Neuronal stem cell (in vitro differentiated cells): ENCODE measurements at regions not wholly inside any gene's neighbourhood (a gene's known extent, or its start where the extent isn't known, plus 50 kb on each side); places are given as distances from the start of the nearest gene placed in this dataset.
"Not testable (repeated sequence)": the region's sequence is repeated elsewhere in the genome, so short reads cannot be mapped to it uniquely, and the experiment has no call there.

ENCODE experiments used
- DNase-seq: peaks from one replicate; pipeline ENCODE4 v3.0.0-alpha.2; 2013; ENCODE audit warnings: low spot score
- H2AFZ ChIP-seq: one replicate; pipeline ENCODE4 v1.6.1; 2013; ENCODE audit warnings: mild to moderate bottlenecking, low read length, inconsistent platforms
- H2AK5ac ChIP-seq: 2 replicates; pipeline ENCODE4 v1.6.1; 2013; ENCODE audit warnings: low read depth, mild to moderate bottlenecking, inconsistent platforms, low read length, moderate library complexity, mixed read lengths
- H2BK120ac ChIP-seq: 2 replicates; pipeline ENCODE4 v1.6.1; 2013; ENCODE audit warnings: low read depth, mild to moderate bottlenecking, inconsistent platforms, low read length, moderate library complexity, mixed read lengths
- H2BK12ac ChIP-seq: one replicate; pipeline ENCODE4 v1.6.1; 2013; ENCODE audit warnings: low read length, inconsistent platforms
- H2BK15ac ChIP-seq: 2 replicates; pipeline ENCODE4 v1.6.1; 2013; ENCODE audit warnings: mild to moderate bottlenecking, low read length, inconsistent platforms, mixed read lengths
- H2BK5ac ChIP-seq: one replicate; pipeline ENCODE4 v1.6.1; 2013; ENCODE audit warnings: inconsistent platforms, mild to moderate bottlenecking, low read length, moderate library complexity
- H3K14ac ChIP-seq: one replicate; pipeline ENCODE4 v1.6.1; 2013; ENCODE audit warnings: low read length, inconsistent platforms
- H3K18ac ChIP-seq: 2 replicates; pipeline ENCODE4 v1.6.1; 2013; ENCODE audit warnings: low read length, inconsistent platforms
- H3K23ac ChIP-seq: 2 replicates; pipeline ENCODE4 v1.6.1; 2013; ENCODE audit warnings: low read depth, mild to moderate bottlenecking, mixed read lengths, low read length, inconsistent platforms; ENCODE audit not compliant: poor library complexity
- H3K27ac ChIP-seq: replicated peaks from 3 replicates; pipeline ENCODE4 v1.5.1; 2013; ENCODE audit warnings: low read length, inconsistent platforms
- H3K27me3 ChIP-seq, 3 experiments: 2 replicates each; pipeline ENCODE4 v1.6.1; 2013; ENCODE audit warnings: low read length in 3 of 3, mild to moderate bottlenecking in 2 of 3, inconsistent platforms in 1 of 3, low read depth in 1 of 3, mixed read lengths in 1 of 3, moderate library complexity in 1 of 3; ENCODE audit not compliant: control insufficient read depth in 3 of 3, insufficient read depth in 3 of 3
- H3K36me3 ChIP-seq, 2 donors: replicated peaks in 1 of 2; 2 replicates each; pipeline ENCODE4 v1.6.1; 2013; ENCODE audit warnings: low read length in 2 of 2; ENCODE audit not compliant: control insufficient read depth in 2 of 2, insufficient read depth in 2 of 2
- H3K4ac ChIP-seq: 2 replicates; pipeline ENCODE4 v1.6.1; 2013; ENCODE audit warnings: inconsistent platforms, mild to moderate bottlenecking, low read length, moderate library complexity
- H3K4me1 ChIP-seq, 2 donors: 1 replicate in 1 of 2; 2 replicates in 1 of 2; pipeline ENCODE4 v1.6.1; 2013; ENCODE audit warnings: low read length in 2 of 2, low read depth in 1 of 2; ENCODE audit not compliant: control insufficient read depth in 2 of 2, insufficient read depth in 1 of 2
- H3K4me2 ChIP-seq: one replicate; pipeline ENCODE4 v1.6.1; 2013; ENCODE audit warnings: mild to moderate bottlenecking, low read length, inconsistent platforms; ENCODE audit not compliant: insufficient read depth, poor library complexity, severe bottlenecking
- H3K4me3 ChIP-seq, 2 donors: 2 replicates each; pipeline ENCODE4 v1.5.1; 2013; ENCODE audit warnings: low read length in 2 of 2, mild to moderate bottlenecking in 2 of 2, inconsistent platforms in 1 of 2, moderate library complexity in 1 of 2
- H3K79me1 ChIP-seq: one replicate; pipeline ENCODE4 v1.6.1; 2013; ENCODE audit warnings: low read depth, mild to moderate bottlenecking, inconsistent platforms, low read length, moderate library complexity
- H3K9ac ChIP-seq: one replicate; pipeline ENCODE4 v1.6.1; 2013; ENCODE audit warnings: mild to moderate bottlenecking, low read depth, low read length, inconsistent platforms; ENCODE audit not compliant: poor library complexity
- H3K9me3 ChIP-seq, 2 donors: replicated peaks in 1 of 2; 2 replicates each; pipeline versions ENCODE3 to v1.6.1; 2013; ENCODE audit warnings: low read length in 2 of 2, mild to moderate bottlenecking in 2 of 2, inconsistent platforms in 1 of 2, low read depth in 1 of 2, mixed read lengths in 1 of 2, moderate library complexity in 1 of 2; ENCODE audit not compliant: control insufficient read depth in 2 of 2, insufficient read depth in 1 of 2
- H4K8ac ChIP-seq: one replicate; pipeline ENCODE4 v1.6.1; 2013; ENCODE audit warnings: low read depth, mild to moderate bottlenecking, inconsistent platforms, low read length, moderate library complexity
- H4K91ac ChIP-seq: one replicate; pipeline ENCODE4 v1.6.1; 2013; ENCODE audit warnings: low read length, low read depth, mild to moderate bottlenecking, inconsistent platforms; ENCODE audit not compliant: poor library complexity
- WGBS, 2 donors: extraction: QIAGEN DNeasy Blood & Tissue Kit; methylation state at CpG; one replicate each; pipeline ENCODE4 v1.1.7; 2013; ENCODE audit warnings: missing lambda C conversion rate in 2 of 2, mixed read lengths in 1 of 2; ENCODE audit not compliant: insufficient read length in 2 of 2, insufficient replicate concordance in 1 of 2; ENCODE audit errors: extremely low coverage in 2 of 2; 5-methylcytosine and 5-hydroxymethylcytosine counted together

- Histone ChIP-seq H3K79me1 (no peaks in the 10 kb centered on the region), H3K23ac (no peak overlapping the region), H3K4me1 (no peaks in the 10 kb centered on the region), H4K8ac (no peak overlapping the region), H3K9ac (no peak overlapping the region), H2BK15ac (no peak overlapping the region), H3K4me2 (no peak overlapping the region), H3K18ac (no peak overlapping the region), H2BK5ac (no peak overlapping the region), H4K91ac (no peak overlapping the region), H3K9me3 (no peaks in the 10 kb centered on the region), H3K27me3 (no peaks in the 10 kb centered on the region), H2AK5ac (no peak overlapping the region), H3K14ac (no peak overlapping the region), H3K27ac (no peak overlapping the region), H3K4ac (no peak overlapping the region), H2BK120ac (no peak overlapping the region), H3K36me3 (no peaks in the 10 kb centered on the region), H2AFZ (no peak overlapping the region), H3K4me3 (no peak overlapping the region), H2BK12ac (no peak overlapping the region)
- WGBS, 2 donors, result no CpG with 5 or more reads among the region's 1 CpG
- no peak for DNase-seq
Measured at GRCh38 chr13:60837806-60838205, 440.8 kb downstream of the TDRD3 start.

- H4K8ac ChIP-seq, result no peak overlapping the region
- no peaks in the 10 kb centered on the region for H3K9me3 ChIP-seq
- WGBS, 2 donors, result no CpG with 5 or more reads among the region's 4 CpGs
Measured at GRCh38 chr13:60836821-60837220, 439.8 kb downstream of the TDRD3 start.

GRCh38 chr13:60811581-60811980 lies 414.6 kb downstream of the TDRD3 start:
- H4K91ac ChIP-seq, result no peak overlapping the region
- no peak overlapping the region for H3K4ac ChIP-seq
- H3K9me3 ChIP-seq, result no peaks in the 10 kb centered on the region
- no peak overlapping the region for H3K23ac ChIP-seq
- H2BK5ac ChIP-seq, result no peak overlapping the region
- H2AFZ ChIP-seq, result no peak overlapping the region
- no peak overlapping the region for H3K9ac ChIP-seq
- no peak overlapping the region for H3K18ac ChIP-seq
- H2BK120ac ChIP-seq, result no peak overlapping the region
- no peak overlapping the region for H3K14ac ChIP-seq
- no peak overlapping the region for H2AK5ac ChIP-seq
- H3K4me3 ChIP-seq, result no peak overlapping the region
- no peaks in the 10 kb centered on the region for H3K27me3 ChIP-seq
- no CpG with 5 or more reads among the region's 1 CpG for WGBS, 2 donors
- H2BK12ac ChIP-seq, result no peak overlapping the region
- H3K4me2 ChIP-seq, result no peak overlapping the region
- no peak overlapping the region for H4K8ac ChIP-seq
- H3K79me1 ChIP-seq, result no peaks in the 10 kb centered on the region
- no peak overlapping the region for H2BK15ac ChIP-seq
- H3K36me3 ChIP-seq, result no peaks in the 10 kb centered on the region
- H3K27ac ChIP-seq, result no peak overlapping the region
- no peaks in the 10 kb centered on the region for H3K4me1 ChIP-seq
- DNase-seq, result no peak

More at GRCh38 chr13:60836821-60837220, 439.8 kb downstream of the TDRD3 start:
- no peak overlapping the region for H2BK12ac ChIP-seq
- no peak overlapping the region for H2BK15ac ChIP-seq
- no peak overlapping the region for H3K4me2 ChIP-seq
- H2AFZ ChIP-seq, result no peak overlapping the region
- no peak overlapping the region for H2BK5ac ChIP-seq
- no peaks in the 10 kb centered on the region for H3K79me1 ChIP-seq
- H2BK120ac ChIP-seq, result no peak overlapping the region
- H3K9ac ChIP-seq, result no peak overlapping the region
- H3K4me3 ChIP-seq, result no peak overlapping the region
- H4K91ac ChIP-seq, result no peak overlapping the region
- no peaks in the 10 kb centered on the region for H3K27me3 ChIP-seq
- no peak overlapping the region for H3K27ac ChIP-seq
- H3K4me1 ChIP-seq, result no peaks in the 10 kb centered on the region
- H3K36me3 ChIP-seq, result no peaks in the 10 kb centered on the region
- DNase-seq, result no peak
- no peak overlapping the region for H3K4ac ChIP-seq
- no peak overlapping the region for H2AK5ac ChIP-seq
- H3K23ac ChIP-seq, result no peak overlapping the region
- no peak overlapping the region for H3K14ac ChIP-seq
- no peak overlapping the region for H3K18ac ChIP-seq

GRCh38 chr13:60805640-60806039 lies 408.6 kb downstream of the TDRD3 start:
- H2BK15ac ChIP-seq, H3K23ac ChIP-seq, H3K4me3 ChIP-seq, H3K14ac ChIP-seq, H3K9ac ChIP-seq, H2BK5ac ChIP-seq, H3K79me1 ChIP-seq, H2BK12ac ChIP-seq, DNase-seq, H3K27ac ChIP-seq, H3K4me1 ChIP-seq, H3K18ac ChIP-seq, H3K4ac ChIP-seq, H2AK5ac ChIP-seq, H3K4me2 ChIP-seq, H2AFZ ChIP-seq, H3K36me3 ChIP-seq, H4K91ac ChIP-seq, H2BK120ac ChIP-seq, H3K9me3 ChIP-seq, H3K27me3 ChIP-seq: not testable (repeated sequence)
- no CpG with 5 or more reads among the region's 13 CpGs for WGBS, 2 donors
- peak overlapping the region; percentile 3 for H4K8ac ChIP-seq
